Duodenal mucosa (tissue), 2 donors: ENCODE measurements at regions not wholly inside any gene's neighbourhood (a gene's known extent, or its start where the extent isn't known, plus 50 kb on each side); places are given as distances from the start of the nearest gene placed in this dataset.

Source experiments
- H3K27ac ChIP-seq: one replicate; pipeline ENCODE4 v1.7.0; 2013; ENCODE audit warnings: low read depth, low read length
- H3K27me3 ChIP-seq, 2 donors: one replicate each; pipeline ENCODE4 v1.7.0; 2013; ENCODE audit warnings: low read length in 2 of 2, control low read depth in 1 of 2; ENCODE audit not compliant: insufficient read depth in 2 of 2, control insufficient read depth in 1 of 2
- H3K36me3 ChIP-seq, 2 donors: one replicate each; pipeline ENCODE4 v1.7.0; 2013; ENCODE audit warnings: low read length in 2 of 2, control low read depth in 1 of 2; ENCODE audit not compliant: insufficient read depth in 2 of 2, control insufficient read depth in 1 of 2
- H3K4me1 ChIP-seq, 2 donors: one replicate each; pipeline ENCODE4 v1.7.0; 2013; ENCODE audit warnings: low read length in 2 of 2, control low read depth in 1 of 2; ENCODE audit not compliant: insufficient read depth in 2 of 2, control insufficient read depth in 1 of 2
- H3K4me3 ChIP-seq, 2 donors: one replicate each; pipeline ENCODE4 v1.7.0; 2013; ENCODE audit warnings: low read length in 2 of 2, low read depth in 1 of 2
- H3K9ac ChIP-seq, 2 donors: one replicate each; pipeline ENCODE4 v1.7.0; 2013; ENCODE audit warnings: low read length in 2 of 2, low read depth in 1 of 2
- H3K9me3 ChIP-seq, 2 donors: one replicate each; pipeline ENCODE4 v1.7.0; 2013; ENCODE audit warnings: low read length in 2 of 2, control low read depth in 1 of 2; ENCODE audit not compliant: control insufficient read depth in 1 of 2

DNA sequence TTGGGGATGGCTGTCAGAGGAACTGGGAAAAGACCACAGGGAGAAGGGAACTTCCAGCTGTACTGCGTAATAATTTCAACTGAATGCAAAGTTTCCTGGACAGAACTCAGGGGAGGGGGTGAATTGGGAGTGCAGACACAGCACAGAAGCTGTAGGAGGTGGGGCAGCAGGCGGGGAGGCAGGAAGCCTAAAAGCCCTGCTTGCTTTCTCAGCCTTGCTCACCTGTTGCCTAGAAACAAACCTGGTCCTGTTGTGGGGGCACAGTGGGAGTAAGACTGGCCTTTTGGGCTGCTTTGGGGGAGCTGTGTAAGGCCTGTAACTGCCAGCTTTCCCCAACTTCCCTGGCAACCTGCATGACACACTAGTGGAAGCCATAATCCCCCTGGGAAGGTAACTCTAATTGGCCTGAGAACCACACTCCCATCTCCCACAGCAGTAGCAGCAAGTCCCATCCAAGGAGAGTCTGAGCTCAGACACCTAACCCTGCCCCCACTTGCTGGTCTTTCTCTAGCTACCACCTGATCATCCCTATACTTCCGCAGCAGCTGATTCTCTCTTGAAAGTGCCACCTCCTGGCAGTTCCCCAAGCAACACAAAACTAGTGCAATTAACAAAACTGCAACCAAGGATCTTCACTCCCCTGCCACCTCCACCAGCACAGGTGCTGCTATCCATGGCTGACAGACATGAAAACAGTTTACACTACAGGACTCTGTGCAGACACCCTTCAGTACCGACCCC is 1239.3 kb downstream of the SORCS1 start:
- H3K27me3 ChIP-seq, result no peaks in the 10 kb centered on the region

DNA sequence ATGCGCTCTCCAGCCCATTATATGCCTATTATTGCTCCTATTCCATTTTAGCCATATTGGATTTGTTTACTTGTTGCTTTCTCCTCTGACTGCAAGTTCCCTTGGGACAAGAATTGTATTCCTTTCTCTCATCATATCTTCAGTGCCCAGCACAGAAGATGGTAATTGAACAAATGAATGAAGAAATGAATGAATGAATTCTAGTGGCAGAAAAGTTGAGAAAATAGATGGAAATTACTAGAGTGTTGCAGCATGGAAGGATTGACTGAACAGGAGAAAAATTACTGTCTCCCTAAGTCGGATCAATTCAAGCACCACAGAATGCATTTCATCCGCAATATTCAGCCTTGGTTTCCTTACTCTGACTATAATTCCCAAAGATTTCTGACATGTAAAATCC is 1243.2 kb downstream of the SORCS1 start:
- no peak overlapping the region for H3K9ac ChIP-seq
- H3K36me3 ChIP-seq, result no peaks in the 10 kb centered on the region
- H3K9me3 ChIP-seq, result peaks cover 4% of the 10 kb centered on the region in 2 donors
- H3K4me1 ChIP-seq, result no peaks in the 10 kb centered on the region
- H3K4me3 ChIP-seq, result no peak overlapping the region
- H3K27me3 ChIP-seq, result no peaks in the 10 kb centered on the region
- H3K27ac ChIP-seq, result no peak overlapping the region

More for the DNA sequence above, 1239.3 kb downstream of the SORCS1 start:
- no peak overlapping the region for H3K27ac ChIP-seq
- H3K4me1 ChIP-seq, result no peaks in the 10 kb centered on the region
- H3K9ac ChIP-seq, result no peak overlapping the region
- H3K4me3 ChIP-seq, result no peak overlapping the region
- no peaks in the 10 kb centered on the region for H3K36me3 ChIP-seq
- H3K9me3 ChIP-seq, result peaks cover 4 to 6% of the 10 kb centered on the region in 2 donors

DNA sequence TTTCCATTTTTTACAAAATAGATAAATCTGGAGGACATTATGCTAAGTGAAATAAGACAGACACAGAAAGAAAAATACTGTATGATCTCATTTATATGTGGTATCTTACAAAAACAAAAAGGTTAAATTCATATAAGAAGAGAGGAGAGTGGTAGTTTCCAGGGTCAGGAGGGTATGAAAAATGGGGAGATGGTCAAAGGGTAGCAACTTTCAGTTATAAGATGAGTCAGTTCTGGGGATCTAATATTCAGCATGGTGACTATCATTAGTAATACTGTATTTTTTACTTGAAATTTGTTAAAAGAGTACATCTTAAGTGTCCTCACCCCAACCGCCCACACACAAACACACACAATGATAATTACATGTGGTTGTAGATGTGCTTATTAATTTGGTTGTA is 1250.1 kb downstream of the SORCS1 start:
- no peaks in the 10 kb centered on the region for H3K27me3 ChIP-seq
- H3K4me1 ChIP-seq, result no peaks in the 10 kb centered on the region
- no peaks in the 10 kb centered on the region for H3K9me3 ChIP-seq
- H3K36me3 ChIP-seq, result no peaks in the 10 kb centered on the region
- no peak overlapping the region for H3K4me3 ChIP-seq
- H3K27ac ChIP-seq, result no peak overlapping the region
- no peak overlapping the region for H3K9ac ChIP-seq

DNA sequence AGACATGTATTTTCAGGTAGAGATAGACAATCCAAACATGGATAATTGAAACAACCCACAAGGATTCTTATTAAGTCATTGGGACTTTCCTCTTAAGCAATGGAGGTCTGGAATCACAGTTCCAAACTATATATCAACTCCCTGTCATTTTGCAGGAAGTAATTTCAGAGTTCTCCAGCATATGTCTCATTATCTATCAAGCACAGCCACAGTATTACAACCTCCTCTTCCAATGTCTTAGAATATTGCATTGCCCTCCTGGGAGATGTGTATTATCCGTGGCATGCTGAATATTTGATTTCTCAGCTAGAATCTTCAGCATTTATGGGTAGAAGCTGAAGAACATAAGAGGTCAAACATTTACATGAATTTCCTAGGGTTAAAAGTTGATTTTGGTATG is 1255.8 kb downstream of the SORCS1 start:
- H3K4me1 ChIP-seq, result no peaks in the 10 kb centered on the region

DNA sequence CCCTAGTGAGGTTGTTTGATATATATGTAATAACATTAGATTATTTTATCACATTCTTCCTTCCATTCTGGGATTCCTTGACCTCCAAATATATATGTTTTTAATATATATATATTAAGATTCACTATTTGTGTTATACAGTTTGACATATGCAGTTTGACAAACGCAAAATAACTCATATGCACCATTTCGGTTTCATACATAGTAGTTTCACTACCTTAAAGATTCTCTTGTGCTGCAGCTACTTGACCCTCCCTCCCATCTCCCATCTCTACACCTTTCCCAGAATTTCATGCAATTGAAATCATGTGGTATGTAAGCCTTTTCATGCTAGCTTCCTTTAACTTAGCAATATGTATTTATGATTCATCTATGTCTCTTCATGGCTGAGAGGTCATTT is 1244.4 kb downstream of the SORCS3 start:
- H3K27ac ChIP-seq, result no peak overlapping the region
- H3K4me1 ChIP-seq, result no peaks in the 10 kb centered on the region
- no peaks in the 10 kb centered on the region for H3K27me3 ChIP-seq
- no peak overlapping the region for H3K9ac ChIP-seq
- no peaks in the 10 kb centered on the region for H3K36me3 ChIP-seq
- peaks cover 0 to 5% of the 10 kb centered on the region in 2 donors for H3K9me3 ChIP-seq
- H3K4me3 ChIP-seq, result no peak overlapping the region

More for the DNA sequence above, 1255.8 kb downstream of the SORCS1 start:
- Histone ChIP-seq H3K27me3 (no peaks in the 10 kb centered on the region), H3K9me3 (no peaks in the 10 kb centered on the region), H3K4me3 (no peak overlapping the region), H3K9ac (no peak overlapping the region), H3K27ac (no peak overlapping the region), H3K36me3 (no peaks in the 10 kb centered on the region)

DNA sequence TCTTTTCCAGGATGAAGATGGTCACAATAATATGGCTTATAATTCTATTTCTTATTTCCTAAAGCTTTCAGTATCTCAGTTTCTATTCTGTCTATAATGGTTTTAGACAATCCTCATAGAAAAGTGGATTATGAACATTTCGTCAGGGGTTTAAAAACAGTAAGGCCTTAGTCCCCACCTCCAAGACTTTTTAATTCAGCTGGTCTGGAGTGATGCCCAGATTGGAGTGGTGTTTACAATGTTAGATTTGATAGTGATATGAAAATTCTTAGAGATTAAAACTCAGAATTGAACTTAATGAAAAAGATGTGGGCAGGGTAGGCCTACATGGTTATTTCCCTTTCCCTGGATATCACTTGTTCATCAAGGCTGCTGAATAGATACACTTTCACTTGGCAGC is 1238.3 kb downstream of the SORCS3 start:
- H3K27me3 ChIP-seq, result no peaks in the 10 kb centered on the region
- H3K4me1 ChIP-seq, result no peaks in the 10 kb centered on the region
- H3K9ac ChIP-seq, result no peak overlapping the region
- H3K9me3 ChIP-seq, result no peaks in the 10 kb centered on the region
- no peak overlapping the region for H3K27ac ChIP-seq
- no peaks in the 10 kb centered on the region for H3K36me3 ChIP-seq
- no peak overlapping the region for H3K4me3 ChIP-seq

DNA sequence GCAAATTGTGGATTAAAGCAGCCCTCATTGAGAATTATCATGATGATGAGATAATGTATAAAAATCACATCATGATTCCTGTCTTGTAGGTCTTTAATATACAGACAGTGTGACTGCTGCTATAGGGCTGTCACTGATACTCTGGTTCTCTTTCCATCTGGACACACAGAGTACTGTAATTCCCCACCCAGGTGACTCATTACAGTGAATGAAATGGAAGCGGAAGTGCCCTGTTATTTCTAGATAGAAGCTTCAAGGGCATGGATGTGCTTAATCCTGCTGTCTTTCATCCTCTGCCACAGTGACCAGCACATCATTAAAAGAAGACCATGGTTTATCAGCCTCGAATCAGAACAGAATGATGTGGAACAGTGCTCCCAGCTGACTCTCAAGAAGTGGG is 1234.0 kb downstream of the SORCS3 start:
- Histone ChIP-seq H3K4me1 (no peaks in the 10 kb centered on the region), H3K36me3 (no peaks in the 10 kb centered on the region), H3K27ac (no peak overlapping the region), H3K9ac (no peak overlapping the region), H3K27me3 (no peaks in the 10 kb centered on the region), H3K4me3 (no peak overlapping the region), H3K9me3 (peaks cover 0 to 4% of the 10 kb centered on the region in 2 donors)

DNA sequence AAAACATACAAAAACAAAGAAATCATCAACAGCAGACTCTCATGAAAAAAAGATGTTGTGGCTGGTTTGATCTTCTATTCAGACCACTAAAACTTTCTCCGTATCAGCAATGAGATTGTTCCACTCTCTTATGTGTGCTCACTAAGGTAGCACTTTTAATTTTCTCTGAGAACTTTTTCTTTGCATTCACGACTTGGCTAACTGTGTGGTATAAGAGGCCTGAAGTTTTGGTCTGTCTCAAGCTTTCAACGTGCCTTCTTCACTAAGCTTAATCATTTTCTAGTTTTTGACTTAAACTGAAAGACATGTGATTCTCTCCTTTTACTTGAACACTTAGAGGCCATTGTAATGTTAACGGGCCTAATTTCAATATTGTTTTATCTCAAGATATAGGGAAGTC is 1231.6 kb downstream of the SORCS3 start:
- H3K4me3 ChIP-seq, result no peak overlapping the region
- peaks cover 0 to 4% of the 10 kb centered on the region in 2 donors for H3K9me3 ChIP-seq
- no peaks in the 10 kb centered on the region for H3K36me3 ChIP-seq
- H3K4me1 ChIP-seq, result no peaks in the 10 kb centered on the region
- no peak overlapping the region for H3K27ac ChIP-seq
- H3K9ac ChIP-seq, result no peak overlapping the region
- no peaks in the 10 kb centered on the region for H3K27me3 ChIP-seq

DNA sequence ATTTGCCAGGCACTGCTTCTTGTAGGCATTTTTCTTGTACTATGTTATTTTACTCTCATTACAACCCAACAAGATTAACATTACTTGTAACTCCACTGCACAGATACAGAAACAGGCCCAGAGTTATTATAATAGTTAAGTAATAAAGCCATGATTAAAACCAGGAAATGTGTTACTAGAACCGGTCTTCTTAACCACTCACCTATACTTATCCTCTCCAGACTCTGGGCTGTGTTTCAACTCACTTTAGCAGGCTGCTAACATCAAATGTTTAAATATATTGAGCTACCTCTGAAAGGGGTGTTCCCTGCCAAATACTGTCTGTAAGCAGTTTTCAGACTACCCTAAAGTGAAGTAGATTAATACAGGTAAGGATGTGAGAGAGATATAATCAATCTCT is 1227.8 kb downstream of the SORCS3 start:
- Histone ChIP-seq H3K36me3 (no peaks in the 10 kb centered on the region), H3K4me3 (no peak overlapping the region), H3K27me3 (no peaks in the 10 kb centered on the region), H3K4me1 (no peaks in the 10 kb centered on the region), H3K9ac (no peak overlapping the region), H3K9me3 (peaks cover 0 to 4% of the 10 kb centered on the region in 2 donors), H3K27ac (no peak overlapping the region)

DNA sequence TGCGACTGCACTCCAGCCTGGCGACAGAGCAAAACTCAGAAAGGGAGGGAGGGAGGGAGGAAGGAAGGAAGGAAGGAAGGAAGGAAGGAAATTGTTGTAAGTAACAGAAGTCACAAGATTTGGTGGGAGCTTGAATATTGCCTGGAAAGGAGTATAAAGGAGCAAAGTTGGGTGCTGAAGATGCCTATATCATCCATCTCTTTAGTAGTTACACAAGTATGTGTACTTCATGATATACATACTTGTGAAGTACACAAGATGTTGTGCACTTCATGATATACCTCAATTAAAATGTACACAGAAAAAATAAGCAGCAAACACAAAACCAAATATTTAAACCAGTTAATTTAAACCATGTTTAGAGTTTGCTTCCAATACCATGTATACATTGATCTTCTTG is 1223.8 kb downstream of the SORCS3 start:
- H3K27me3 ChIP-seq, result no peaks in the 10 kb centered on the region
- no peaks in the 10 kb centered on the region for H3K4me1 ChIP-seq
- no peaks in the 10 kb centered on the region for H3K36me3 ChIP-seq
- H3K9ac ChIP-seq, result no peak overlapping the region
- H3K4me3 ChIP-seq, result no peak overlapping the region
- H3K9me3 ChIP-seq, result no peaks in the 10 kb centered on the region
- H3K27ac ChIP-seq, result no peak overlapping the region
